HG03025 (cell line): ENCODE measurements at regions not wholly inside any gene's neighbourhood (a gene's known extent, or its start where the extent isn't known, plus 50 kb on each side); places are given as distances from the start of the nearest gene placed in this dataset.
A peak's percentile ranks its signal among the peaks of the same experiment; 100 is the strongest.

Experiments
- ATAC-seq: cut with Tn5 transposase; IDR thresholded peaks from one replicate; pipeline ENCODE4 v1.9.1; 2021; ENCODE audit warnings: mild to moderate bottlenecking, moderate library complexity; ENCODE audit not compliant: unreplicated experiment, low FRiP score

- no peak for ATAC-seq
Measured at GRCh38 chr1:80778094-80778840, 1022.5 kb upstream of the ADGRL2 start.

DNA sequence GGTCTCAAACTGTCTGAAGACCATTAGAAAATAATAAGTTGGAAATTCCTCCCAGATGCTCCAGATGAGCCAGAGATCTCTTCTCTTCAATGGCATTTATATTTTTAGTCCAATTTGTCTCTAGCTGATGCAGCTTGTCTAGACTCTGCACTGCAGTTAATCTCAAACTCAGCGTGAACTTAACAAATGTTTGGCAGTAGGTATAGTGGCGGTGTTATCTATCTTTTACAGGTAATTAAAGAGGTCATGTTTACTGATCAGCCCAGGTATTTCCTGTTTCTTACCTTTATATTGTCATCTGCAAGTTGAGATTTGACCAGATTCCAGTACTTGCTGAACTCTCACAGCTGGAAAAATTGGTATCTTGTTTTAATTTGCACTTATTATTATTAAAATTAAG, 1024.5 kb upstream of the ADGRL2 start:
- ATAC-seq, result no peak

DNA sequence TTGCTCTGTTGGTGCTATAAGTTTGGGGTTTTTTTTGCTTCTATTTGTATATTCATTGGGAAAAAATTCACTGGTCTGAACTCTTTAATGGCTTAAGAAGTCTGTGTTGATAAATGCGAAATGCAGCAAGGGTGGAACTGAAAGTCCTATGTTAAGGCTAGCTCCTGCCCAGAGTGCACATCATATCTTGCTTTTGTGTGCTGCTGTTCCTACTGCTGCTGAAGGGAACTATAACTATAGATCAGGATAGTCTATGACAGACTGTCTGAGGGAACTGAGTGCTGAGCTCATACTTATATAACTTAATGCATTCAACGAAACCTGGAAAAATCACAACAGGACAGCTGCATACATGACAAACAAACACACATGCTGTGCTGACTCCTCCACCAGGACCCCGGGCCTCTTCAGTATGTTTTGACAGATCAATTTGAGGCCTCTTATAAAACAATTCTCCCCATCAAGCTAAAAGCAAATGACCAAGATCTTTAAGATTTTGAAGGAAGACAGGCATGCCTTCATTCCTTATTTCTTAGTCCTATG, 1031.5 kb upstream of the ADGRL2 start:
- no peak for ATAC-seq

GRCh38 chr1:80767711-80768110, 1033.0 kb upstream of the ADGRL2 start:
- ATAC-seq, result no peak

- ATAC-seq, result no peak
Measured at GRCh38 chr1:80759354-80759753, 1041.4 kb upstream of the ADGRL2 start.

- no peak for ATAC-seq
Measured at GRCh38 chr1:80755944-80756343, 1044.8 kb upstream of the ADGRL2 start.

GRCh38 chr1:80751204-80751603, 1049.5 kb upstream of the ADGRL2 start:
- no peak for ATAC-seq

- no peak for ATAC-seq
Measured at GRCh38 chr1:80731241-80731894, 1069.4 kb upstream of the ADGRL2 start.

- no peak for ATAC-seq
Measured at GRCh38 chr1:80722611-80723010, 1078.1 kb upstream of the ADGRL2 start.

DNA sequence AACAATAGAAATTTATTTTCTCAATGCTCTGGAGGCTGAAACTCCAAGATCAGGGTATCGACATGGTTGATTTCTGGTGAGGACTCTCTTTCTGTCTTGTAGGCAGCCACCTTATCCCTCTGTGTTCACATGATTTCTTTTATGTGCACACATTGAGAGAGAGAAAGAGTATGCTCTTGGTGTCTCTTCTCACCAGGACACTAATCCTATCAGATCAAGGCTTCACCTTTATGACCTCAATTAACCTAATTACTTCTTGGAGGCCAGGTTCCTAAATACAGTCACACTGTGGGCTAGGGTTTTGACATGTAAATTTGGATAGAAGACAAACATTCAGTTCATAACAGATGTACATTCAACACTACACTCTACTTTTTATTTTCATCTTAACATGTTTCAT, 1094.2 kb upstream of the ADGRL2 start:
- ATAC-seq, result no peak

- no peak for ATAC-seq
Measured at GRCh38 chr1:80678438-80678837, 1122.3 kb upstream of the ADGRL2 start.

GRCh38 chr1:80675454-80675853, 1125.3 kb upstream of the ADGRL2 start:
- ATAC-seq, result no peak

GRCh38 chr1:80673935-80674597, 1126.7 kb upstream of the ADGRL2 start:
- ATAC-seq, result no peak

DNA sequence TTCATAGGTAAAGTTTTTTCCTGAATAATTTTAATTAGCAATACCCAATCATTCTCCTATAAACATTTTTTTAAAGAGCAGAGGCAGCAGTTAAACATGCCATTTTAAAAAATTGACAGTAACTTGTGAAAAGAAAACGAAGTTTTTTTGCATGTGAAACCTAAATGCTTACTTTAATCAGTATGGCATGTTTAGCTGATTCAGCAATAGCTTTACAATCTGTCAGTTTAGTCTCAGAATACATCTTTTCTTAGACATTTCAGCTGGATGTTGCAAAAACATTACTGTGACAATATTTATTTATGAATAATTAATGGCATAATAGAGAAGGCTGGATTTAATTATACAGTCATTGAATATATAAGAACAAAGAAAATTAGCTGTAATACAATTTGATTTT, 1132.4 kb upstream of the ADGRL2 start:
- ATAC-seq, result no peak

GRCh38 chr1:80666073-80666472, 1134.7 kb upstream of the ADGRL2 start:
- no peak for ATAC-seq

- no peak for ATAC-seq
Measured at GRCh38 chr1:80659161-80659560, 1141.6 kb upstream of the ADGRL2 start.

GRCh38 chr1:80657707-80658106, 1143.0 kb upstream of the ADGRL2 start:
- no peak for ATAC-seq

DNA sequence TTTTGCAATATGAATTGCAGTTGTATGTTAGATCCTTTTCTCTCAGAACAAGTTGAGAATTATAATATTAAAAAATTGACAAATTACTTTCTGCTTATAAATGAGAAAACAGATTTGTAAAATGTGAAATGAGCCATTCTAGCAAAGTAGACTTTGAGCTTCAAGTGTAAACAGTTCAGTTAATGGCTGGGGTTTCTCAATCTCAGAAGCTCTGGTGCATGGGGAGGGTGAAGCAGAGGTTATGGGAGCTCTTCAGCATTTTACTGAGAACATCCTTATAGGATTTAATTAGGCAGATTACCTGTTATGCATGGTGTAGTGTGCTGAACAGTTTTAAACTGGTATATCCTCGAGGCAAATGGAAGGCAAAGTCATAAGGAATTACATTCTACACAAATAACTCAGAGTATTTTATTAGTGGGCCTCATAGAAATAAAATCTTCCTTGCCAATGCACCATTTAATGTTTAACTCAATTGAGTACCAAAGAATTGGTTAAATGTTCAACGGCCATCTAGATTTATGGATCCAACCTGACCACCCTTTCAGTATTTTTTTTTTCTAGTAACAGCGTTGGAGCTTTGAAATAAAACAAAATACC, 1143.6 kb upstream of the ADGRL2 start:
- ATAC-seq, result no peak

DNA sequence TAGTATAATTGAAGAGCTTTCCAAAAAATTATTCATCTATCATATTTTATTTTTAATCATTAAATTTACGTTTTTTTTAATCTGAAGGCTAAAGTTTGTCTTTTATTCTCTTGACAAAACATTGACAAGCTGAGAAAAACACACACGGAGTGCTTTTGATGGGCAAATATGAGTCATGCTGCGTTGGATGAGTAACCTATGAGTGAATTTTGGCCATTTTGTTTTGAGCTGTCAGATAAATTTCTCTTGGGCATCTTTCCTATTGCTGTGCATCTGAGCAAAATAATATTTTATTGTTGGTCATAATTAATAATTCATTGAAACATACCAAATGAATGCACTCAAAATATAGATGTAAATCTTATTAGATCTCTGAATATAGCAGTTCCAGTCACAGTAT, 1144.1 kb upstream of the ADGRL2 start:
- ATAC-seq, result no peak

DNA sequence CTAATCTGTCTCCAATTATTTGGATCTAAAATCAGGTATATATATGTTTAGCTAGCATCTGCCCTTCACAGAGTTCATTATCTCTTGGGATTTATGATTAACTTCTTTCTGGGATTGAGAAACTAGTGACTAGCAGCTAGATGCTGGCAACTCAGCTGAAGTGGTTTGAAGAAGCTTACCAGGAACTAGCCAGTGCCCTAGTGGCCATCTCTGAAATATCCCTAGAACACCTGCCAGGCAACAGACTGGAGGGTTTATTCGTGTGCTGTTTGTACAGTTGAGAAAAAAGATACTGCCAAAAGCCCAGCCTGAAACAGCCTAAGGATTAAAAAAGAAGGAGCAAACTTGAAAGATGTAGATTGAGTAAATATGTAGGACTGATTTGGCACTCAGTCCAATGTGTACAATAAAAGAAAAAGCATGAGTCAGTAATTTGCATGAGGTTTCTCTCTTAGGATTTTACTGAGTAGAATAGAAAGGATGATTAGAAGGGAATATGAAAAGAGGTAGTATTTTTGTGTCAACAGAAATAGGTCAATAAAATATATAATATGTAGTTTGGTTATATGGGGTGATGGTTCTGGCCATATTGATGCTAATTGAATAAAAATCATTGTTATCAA, 1144.6 kb upstream of the ADGRL2 start:
- ATAC-seq, result peak; percentile 59

DNA sequence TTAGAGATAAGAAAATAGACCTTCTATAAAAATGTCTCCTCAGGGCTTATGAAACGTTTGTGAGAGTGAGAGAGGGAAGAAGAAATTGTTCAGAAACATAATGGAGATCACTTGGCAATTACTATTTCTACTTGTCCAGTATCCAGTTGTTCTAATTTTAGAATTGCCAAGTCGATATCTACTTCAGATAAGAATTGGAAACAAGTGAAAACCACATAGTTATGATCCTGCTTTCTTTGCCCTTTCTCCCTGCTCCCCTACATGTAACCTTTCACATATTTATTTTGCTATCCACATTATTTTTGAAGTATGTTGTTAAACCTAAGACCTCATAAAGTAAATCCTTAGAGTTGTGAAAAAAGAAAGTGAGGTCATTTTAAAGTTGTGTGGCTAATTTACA, 1154.7 kb upstream of the ADGRL2 start:
- no peak for ATAC-seq
